ENCODE measurements at regions not wholly inside any gene's neighbourhood (a gene's known extent, or its start where the extent isn't known, plus 50 kb on each side); places are given as distances from the start of the nearest gene placed in this dataset.

DNA sequence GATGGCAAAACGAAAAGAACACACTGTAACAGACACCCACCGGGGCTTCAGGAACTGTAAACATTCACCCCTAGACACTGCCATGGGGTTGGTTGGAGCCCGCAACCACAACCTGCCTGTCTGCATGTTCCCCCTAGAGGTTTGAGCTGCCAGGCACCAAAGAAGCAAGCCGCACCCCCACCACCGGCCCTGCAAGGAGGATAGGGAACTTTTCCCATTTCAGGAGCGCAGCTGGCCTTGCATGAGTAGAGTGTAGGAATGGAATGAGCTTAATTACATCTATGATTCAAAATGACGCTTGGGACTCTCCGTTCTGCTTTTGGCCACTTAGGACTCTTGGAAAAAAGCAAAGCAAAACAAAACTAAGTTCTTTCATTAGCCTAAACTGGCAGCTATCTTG lies 243.6 kb upstream of the CTSO start:
- TF ChIP-seq, protein P1, sequence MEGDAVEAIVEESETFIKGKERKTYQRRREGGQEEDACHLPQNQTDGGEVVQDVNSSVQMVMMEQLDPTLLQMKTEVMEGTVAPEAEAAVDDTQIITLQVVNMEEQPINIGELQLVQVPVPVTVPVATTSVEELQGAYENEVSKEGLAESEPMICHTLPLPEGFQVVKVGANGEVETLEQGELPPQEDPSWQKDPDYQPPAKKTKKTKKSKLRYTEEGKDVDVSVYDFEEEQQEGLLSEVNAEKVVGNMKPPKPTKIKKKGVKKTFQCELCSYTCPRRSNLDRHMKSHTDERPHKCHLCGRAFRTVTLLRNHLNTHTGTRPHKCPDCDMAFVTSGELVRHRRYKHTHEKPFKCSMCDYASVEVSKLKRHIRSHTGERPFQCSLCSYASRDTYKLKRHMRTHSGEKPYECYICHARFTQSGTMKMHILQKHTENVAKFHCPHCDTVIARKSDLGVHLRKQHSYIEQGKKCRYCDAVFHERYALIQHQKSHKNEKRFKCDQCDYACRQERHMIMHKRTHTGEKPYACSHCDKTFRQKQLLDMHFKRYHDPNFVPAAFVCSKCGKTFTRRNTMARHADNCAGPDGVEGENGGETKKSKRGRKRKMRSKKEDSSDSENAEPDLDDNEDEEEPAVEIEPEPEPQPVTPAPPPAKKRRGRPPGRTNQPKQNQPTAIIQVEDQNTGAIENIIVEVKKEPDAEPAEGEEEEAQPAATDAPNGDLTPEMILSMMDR (IDR thresholded peaks at IDR 0.05): no peak
- no peak for TF ChIP-seq POLR2AphosphoS5 (IDR thresholded peaks at IDR 0.05)

Measured in gastroesophageal sphincter (tissue), 3 donors.